B cell (primary cell): ENCODE measurements at regions not wholly inside any gene's neighbourhood (a gene's known extent, or its start where the extent isn't known, plus 50 kb on each side); places are given as distances from the start of the nearest gene placed in this dataset.

Experiments
- ATAC-seq: fragments of 200-7000 bp; cut with Tn5 transposase; one replicate; pipeline ENCODE4 v1.10.0; 2021; ENCODE audit warnings: low read depth, mild to moderate bottlenecking, moderate number of reproducible peaks, moderate library complexity
- CTCF ChIA-PET: fragments of 350-600 bp; sonication (Branson Sonifier 250); formaldehyde crosslinking; loops from one replicate; lab custom pipeline; 2021; ENCODE audit warnings: antibody characterized with exemption, inconsistent platforms; lab: Charles Lee
- POLR2A ChIA-PET: fragments of 350-600 bp; sonication (Branson Sonifier 250); formaldehyde crosslinking; loops from one replicate; lab custom pipeline; 2021; ENCODE audit warnings: antibody characterized with exemption; lab: Charles Lee
- DNase-seq: peaks from one replicate; pipeline ENCODE4 v3.0.0; 2013
- H2AFZ ChIP-seq: 2 replicates; pipeline ENCODE4 v1.6.1; 2012; ENCODE audit warnings: mild to moderate bottlenecking, low read depth, low read length; ENCODE audit not compliant: insufficient read depth, poor library complexity, severe bottlenecking
- H3K27ac ChIP-seq, 2 donors: 1 replicate in 1 of 2; 2 replicates in 1 of 2; pipeline ENCODE4 v1.5.1; 2012 to 2013; ENCODE audit warnings: low read length in 2 of 2, mild to moderate bottlenecking in 2 of 2, moderate library complexity in 1 of 2
- H3K27me3 ChIP-seq, 4 experiments: fragments of 200-600 bp in 1 of 4; sonication (generic) in 1 of 4; replicated peaks in 1 of 4; 1 replicate in 2 of 4; 2 replicates in 2 of 4; pipeline versions ENCODE4 v1.6.1 to v1.7.0; 2013 to 2016; ENCODE audit warnings: low read length in 3 of 4, mild to moderate bottlenecking in 2 of 4, mixed read lengths in 1 of 4, moderate library complexity in 1 of 4; ENCODE audit not compliant: insufficient read depth in 4 of 4, control insufficient read depth in 3 of 4; ENCODE audit errors: control extremely low read depth in 1 of 4
- H3K36me3 ChIP-seq, 2 experiments: replicated peaks in 1 of 2; 1 replicate in 1 of 2; 2 replicates in 1 of 2; pipeline versions ENCODE4 v1.6.1 to v1.7.1; 2013; ENCODE audit warnings: low read length in 1 of 2; ENCODE audit not compliant: insufficient read depth in 2 of 2, control insufficient read depth in 1 of 2; ENCODE audit errors: control extremely low read depth in 1 of 2, extremely low read depth in 1 of 2
- H3K4me1 ChIP-seq, 2 donors: fragments of 200-600 bp in 1 of 2; sonication (generic) in 1 of 2; 1 replicate in 1 of 2; 2 replicates in 1 of 2; pipeline versions ENCODE4 v1.5.1 to v1.6.1; 2013 to 2017; ENCODE audit warnings: low read length in 2 of 2; ENCODE audit not compliant: control insufficient read depth in 2 of 2, insufficient read depth in 2 of 2
- H3K4me2 ChIP-seq: replicated peaks from 2 replicates; pipeline ENCODE3; 2012; ENCODE audit warnings: mild to moderate bottlenecking, low read depth, low read length; ENCODE audit not compliant: poor library complexity, severe bottlenecking
- H3K4me3 ChIP-seq, 5 experiments: fragments of 200-600 bp in 1 of 5; sonication (generic) in 1 of 5; 1 replicate in 3 of 5; 2 replicates in 2 of 5; pipeline versions ENCODE4 v1.5.1 to v1.7.0; 2011 to 2016; ENCODE audit warnings: low read length in 4 of 5, mild to moderate bottlenecking in 4 of 5, low read depth in 2 of 5, control low read depth in 1 of 5, moderate library complexity in 1 of 5; ENCODE audit not compliant: insufficient read depth in 1 of 5; ENCODE audit errors: control extremely low read depth in 1 of 5, extremely low read depth in 1 of 5
- H3K79me2 ChIP-seq: fragments of 200-600 bp; sonication (generic); one replicate; pipeline ENCODE4 v1.6.0; 2016; ENCODE audit warnings: low read length; ENCODE audit not compliant: control insufficient read depth, insufficient read depth
- H3K9ac ChIP-seq: fragments of 200-600 bp; sonication (generic); 2 replicates; pipeline ENCODE4 v1.6.1; 2017; ENCODE audit warnings: mild to moderate bottlenecking, low read length, moderate library complexity
- H3K9me3 ChIP-seq, 3 donors: one replicate each; pipeline versions ENCODE4 v1.6.1 to v1.7.1; 2013; ENCODE audit warnings: low read length in 2 of 3; ENCODE audit not compliant: control insufficient read depth in 2 of 3, insufficient read depth in 1 of 3; ENCODE audit errors: control extremely low read depth in 1 of 3
- H4K20me1 ChIP-seq: 2 replicates; pipeline ENCODE4 v1.6.0; 2012; ENCODE audit warnings: mild to moderate bottlenecking, low read length; ENCODE audit not compliant: insufficient read depth, control insufficient read depth, poor library complexity, severe bottlenecking
- H3K27ac Mint-ChIP-seq: one replicate; pipeline ENCODE4 v1.8.0; 2021; ENCODE audit warnings: mixed read lengths
- H3K27me3 Mint-ChIP-seq: one replicate; pipeline ENCODE4 v1.8.0; 2021; ENCODE audit warnings: mixed read lengths
- H3K4me1 Mint-ChIP-seq: one replicate; pipeline ENCODE4 v1.8.0; 2021; ENCODE audit warnings: mixed read lengths
- H3K4me3 Mint-ChIP-seq: one replicate; pipeline ENCODE4 v1.8.0; 2021; ENCODE audit warnings: mixed read lengths
- H3K9me3 Mint-ChIP-seq: one replicate; pipeline ENCODE4 v1.8.0; 2022; ENCODE audit warnings: mixed read lengths; ENCODE audit not compliant: insufficient read depth
- CTCF ChIP-seq: fragments of 200-600 bp; IDR thresholded peaks from one replicate; pipeline ENCODE4 v1.8.0; 2022; ENCODE audit warnings: antibody characterized with exemption, mild to moderate bottlenecking
- EZH2 ChIP-seq: IDR thresholded peaks from 2 replicates; pipeline ENCODE4 v1.6.1; 2012; ENCODE audit warnings: borderline replicate concordance, low read depth, mild to moderate bottlenecking, moderate library complexity, low read length; ENCODE audit not compliant: insufficient read depth, poor library complexity, severe bottlenecking
- WGBS: methylation state at CpG from one replicate; pipeline ENCODE4 v1.1.5; 2013; ENCODE audit warnings: missing lambda C conversion rate; ENCODE audit not compliant: insufficient coverage; 5-methylcytosine and 5-hydroxymethylcytosine counted together
- intact Hi-C: fragments of 100-400 bp; cut with micrococcal nuclease; formaldehyde crosslinking; loops from one replicate; pipeline ENCODE4 v1.10.0; 2022

DNA sequence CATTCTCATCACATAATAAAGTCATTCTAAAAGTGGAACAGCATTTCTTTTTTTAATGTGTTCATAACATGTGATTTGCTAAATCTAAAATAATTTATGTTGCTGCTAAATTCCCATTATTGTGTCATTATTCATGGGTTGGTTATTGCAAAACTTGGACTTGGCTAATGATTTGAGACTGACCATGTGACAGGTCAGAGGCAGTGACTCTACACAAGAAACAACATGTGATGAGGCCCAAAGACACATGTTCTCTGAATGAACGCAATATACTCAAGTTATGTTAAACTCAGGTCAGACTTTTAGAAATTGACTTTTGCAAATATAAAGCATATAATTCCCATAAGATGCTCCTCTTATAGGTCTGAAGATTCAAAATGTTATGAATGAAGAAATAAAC, 566.1 kb downstream of the TBL1XR1 start:
- H3K27ac ChIP-seq, result no peak overlapping the region
- ATAC-seq (no peak), DNase-seq (no peak)
- no peaks in the 10 kb centered on the region for H4K20me1 ChIP-seq
- Mint-ChIP-seq H3K9me3 (no peaks in the 10 kb centered on the region), H3K27me3 (no peaks in the 10 kb centered on the region), H3K4me3 (no peak overlapping the region), H3K27ac (no peak overlapping the region), H3K4me1 (no peaks in the 10 kb centered on the region)
- no peak overlapping the region for H3K4me2 ChIP-seq
- no peak overlapping the region for H3K4me3 ChIP-seq
- H2AFZ ChIP-seq, result no peak overlapping the region
- H3K9ac ChIP-seq, result no peak overlapping the region
- H3K27me3 ChIP-seq, result no peaks in the 10 kb centered on the region
- TF ChIP-seq EZH2, result no peak
- TF ChIP-seq CTCF, result no peak
- intact Hi-C loops, result no loop called here
- ChIA-PET CTCF (no interaction called here), POLR2A (no interaction called here)
- H3K4me1 ChIP-seq, result no peaks in the 10 kb centered on the region
- no peaks in the 10 kb centered on the region for H3K9me3 ChIP-seq
- H3K36me3 ChIP-seq, result no peaks in the 10 kb centered on the region
- H3K79me2 ChIP-seq, result no peaks in the 10 kb centered on the region
- WGBS, result no CpG with 5 or more reads among the region's 1 CpG

- Histone ChIP-seq H3K4me1 (no peaks in the 10 kb centered on the region), H3K9me3 (no peaks in the 10 kb centered on the region), H2AFZ (no peak overlapping the region), H4K20me1 (no peaks in the 10 kb centered on the region), H3K27ac (no peak overlapping the region), H3K27me3 (no peaks in the 10 kb centered on the region), H3K4me2 (no peak overlapping the region), H3K79me2 (no peaks in the 10 kb centered on the region), H3K36me3 (no peaks in the 10 kb centered on the region), H3K9ac (no peak overlapping the region), H3K4me3 (no peak overlapping the region)
- ChIA-PET POLR2A (no interaction called here), CTCF (no interaction called here)
- Mint-ChIP-seq H3K9me3 (no peaks in the 10 kb centered on the region), H3K4me3 (no peak overlapping the region), H3K27ac (no peak overlapping the region), H3K27me3 (no peaks in the 10 kb centered on the region), H3K4me1 (no peaks in the 10 kb centered on the region)
- no peak for ATAC-seq
- intact Hi-C loops, result no loop called here
- TF ChIP-seq CTCF, result no peak
- no peak for TF ChIP-seq EZH2
- no peak for DNase-seq
- WGBS, result no CpG with 5 or more reads among the region's 2 CpGs
Measured at GRCh38 chr3:176628101-176628639, 569.1 kb downstream of the TBL1XR1 start.
